ENCODE measurements at regions not wholly inside any gene's neighbourhood (a gene's known extent, or its start where the extent isn't known, plus 50 kb on each side); places are given as distances from the start of the nearest gene placed in this dataset.

DNA sequence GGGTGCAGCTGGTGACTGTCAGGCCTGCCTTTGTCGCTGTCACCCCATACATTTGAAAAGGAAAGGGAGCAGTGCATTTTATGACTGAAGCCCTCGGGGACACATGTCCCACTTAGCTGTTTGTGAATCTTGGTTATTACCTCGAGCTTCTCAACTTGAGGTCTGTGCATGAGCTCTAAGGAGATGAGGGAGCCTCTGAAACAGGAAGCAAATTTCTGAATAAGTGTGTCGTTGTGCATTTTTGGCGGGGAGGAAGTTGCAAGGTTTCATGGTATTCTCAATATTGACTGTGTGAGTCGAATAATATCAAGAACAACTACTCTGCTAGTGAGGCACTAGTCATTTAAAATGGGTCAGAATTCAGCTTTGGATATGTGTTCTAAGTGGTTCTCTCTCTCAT, 149.7 kb upstream of the PLET1 start:
- Histone ChIP-seq H4K91ac (ENCODE audit: insufficient read depth, low read depth, low read length) (no peak overlapping the region), H3K27me3 (ENCODE audit: control insufficient read depth, insufficient read depth, low read length) (peaks cover 13% of the 10 kb centered on the region), H2AK5ac (ENCODE audit: low read depth, low read length) (no peak overlapping the region), H3K23ac (ENCODE audit: low read depth, low read length) (no peak overlapping the region), H3K79me1 (ENCODE audit: low read depth in 1 of 2, low read length in 2 of 2) (no peaks in the 10 kb centered on the region), H3K56ac (ENCODE audit: extremely low read depth, insufficient read depth, low read length) (no peak overlapping the region), H3K9me1 (ENCODE audit: insufficient read depth, low read length) (no peaks in the 10 kb centered on the region), H4K20me1 (ENCODE audit: insufficient read depth, low read length) (no peaks in the 10 kb centered on the region), H3K14ac (replicated peaks; ENCODE audit: low read depth, low read length) (no peak overlapping the region), H2AK9ac (replicated peaks; ENCODE audit: low read depth, low read length, poor library complexity) (no peak overlapping the region), H2BK15ac (ENCODE audit: low read depth, low read length) (no peak overlapping the region), H2BK20ac (ENCODE audit: low read depth, low read length) (no peak overlapping the region), H2BK5ac (ENCODE audit: low read depth, low read length, poor library complexity, severe bottlenecking) (no peak overlapping the region), H3K4me2 (ENCODE audit: low read depth, low read length) (no peak overlapping the region), H3K36me3 (ENCODE audit: control insufficient read depth, insufficient read depth, low read length) (no peaks in the 10 kb centered on the region), H3K18ac (ENCODE audit: low read depth, low read length) (no peak overlapping the region), H3K9ac (ENCODE audit: low read depth, low read length) (no peak overlapping the region), H3K4me3 (ENCODE audit: insufficient read depth, low read depth, low read length) (no peak overlapping the region), H3K27ac (ENCODE audit: insufficient read depth, low read length) (no peak overlapping the region), H3K9me3 (ENCODE audit: control insufficient read depth, insufficient read depth, low read length) (peaks cover 2% of the 10 kb centered on the region; the same call in 1 of the 2 replicates), H2BK120ac (ENCODE audit: low read depth, low read length) (no peak overlapping the region), H3K4me1 (ENCODE audit: control insufficient read depth, insufficient read depth, low read length) (no peaks in the 10 kb centered on the region), H3K4ac (ENCODE audit: low read depth, low read length) (no peak overlapping the region), H4K8ac (ENCODE audit: low read depth in 2 of 2, low read length in 2 of 2) (no peak overlapping the region), H4K5ac (ENCODE audit: low read depth, low read length) (no peak overlapping the region), H2AFZ (replicated peaks; ENCODE audit: low read length, poor library complexity) (no peak overlapping the region)
- ATAC-seq (ENCODE audit: low read depth) (no peak), DNase-seq (no peak)
- no TSS peak for BruUV-seq (replicated peaks)
- dilution Hi-C loops (cut with HindIII; ENCODE audit: low sequenced_read_pairs, unreplicated experiment) (no loop called here), in situ Hi-C loops (cut with MboI; ENCODE audit: low sequenced_read_pairs) (no loop called here), intact Hi-C loops (cut with micrococcal nuclease) (no loop called here)
- CTCF ChIA-PET, result no interaction called here
- no peak for TF ChIP-seq RCOR1 (IDR thresholded peaks at IDR 0.05; ENCODE audit: insufficient replicate concordance, low read length)
- WGBS, 2 experiments (ENCODE audit: extremely low coverage in 2 of 2, insufficient read length in 1 of 2), result no CpG with 5 or more reads among the region's 6 CpGs
- POLR2A ChIA-PET (ENCODE audit: unreplicated experiment), result no interaction called here
